H9 (cell line): ENCODE measurements at regions not wholly inside any gene's neighbourhood (a gene's known extent, or its start where the extent isn't known, plus 50 kb on each side); places are given as distances from the start of the nearest gene placed in this dataset.

Experiments used
- DNase-seq: peaks from one replicate; pipeline ENCODE4 v3.0.0-alpha.2; 2017
- H2AFZ ChIP-seq: one replicate; pipeline ENCODE4 v1.6.1; 2013; ENCODE audit warnings: mild to moderate bottlenecking, low read length, control low read depth, moderate library complexity
- H2AK5ac ChIP-seq: 2 replicates; pipeline ENCODE4 v1.6.1; 2013; ENCODE audit warnings: low read length, control low read depth, mixed read lengths; ENCODE audit not compliant: insufficient read length
- H2BK120ac ChIP-seq: one replicate; pipeline ENCODE4 v1.6.1; 2013; ENCODE audit warnings: low read depth, mild to moderate bottlenecking, low read length, control low read depth, inconsistent platforms; ENCODE audit not compliant: poor library complexity, severe bottlenecking
- H2BK12ac ChIP-seq: 2 replicates; pipeline ENCODE4 v1.6.1; 2013; ENCODE audit warnings: low read length, control low read depth, mixed read lengths, low read depth; ENCODE audit not compliant: insufficient read length
- H2BK15ac ChIP-seq: 2 replicates; pipeline ENCODE4 v1.6.1; 2013; ENCODE audit warnings: low read depth, low read length, control low read depth
- H2BK20ac ChIP-seq: one replicate; pipeline ENCODE4 v1.6.1; 2013; ENCODE audit warnings: low read depth, mild to moderate bottlenecking, low read length, control low read depth, inconsistent platforms; ENCODE audit not compliant: poor library complexity, severe bottlenecking
- H2BK5ac ChIP-seq: 2 replicates; pipeline ENCODE4 v1.6.1; 2013; ENCODE audit warnings: low read length, control low read depth, mixed read lengths; ENCODE audit not compliant: insufficient read length
- H3K14ac ChIP-seq: 2 replicates; pipeline ENCODE4 v1.6.1; 2013; ENCODE audit warnings: low read length, control low read depth; ENCODE audit not compliant: insufficient read depth
- H3K18ac ChIP-seq: 2 replicates; pipeline ENCODE4 v1.6.1; 2013; ENCODE audit warnings: low read depth, mild to moderate bottlenecking, mixed read lengths, low read length, control low read depth; ENCODE audit not compliant: insufficient read length
- H3K23ac ChIP-seq: 2 replicates; pipeline ENCODE4 v1.6.1; 2013; ENCODE audit warnings: low read length, control low read depth, mixed read lengths, low read depth; ENCODE audit not compliant: insufficient read length
- H3K23me2 ChIP-seq: 2 replicates; pipeline ENCODE4 v1.6.1; 2013; ENCODE audit warnings: low read depth, mild to moderate bottlenecking, mixed read lengths, low read length, control low read depth; ENCODE audit not compliant: insufficient read length, poor library complexity, severe bottlenecking
- H3K27ac ChIP-seq: 2 replicates; pipeline ENCODE4 v1.5.1; 2013; ENCODE audit warnings: low read length, control low read depth, mixed read lengths, low read depth; ENCODE audit not compliant: insufficient read length
- H3K27me3 ChIP-seq: 2 replicates; pipeline ENCODE4 v1.6.1; 2013; ENCODE audit warnings: low read length, control low read depth, inconsistent platforms; ENCODE audit not compliant: insufficient read depth
- H3K4ac ChIP-seq: 2 replicates; pipeline ENCODE4 v1.6.1; 2013; ENCODE audit warnings: low read depth, mild to moderate bottlenecking, control low read depth, inconsistent platforms, low read length, moderate library complexity
- H3K4me1 ChIP-seq: 2 replicates; pipeline ENCODE4 v1.6.1; 2013; ENCODE audit warnings: low read length, control low read depth, inconsistent platforms; ENCODE audit not compliant: insufficient read depth
- H3K4me2 ChIP-seq: 2 replicates; pipeline ENCODE4 v1.6.1; 2013; ENCODE audit warnings: low read length, control low read depth, mixed read lengths; ENCODE audit not compliant: insufficient read length, insufficient read depth
- H3K56ac ChIP-seq: 2 replicates; pipeline ENCODE4 v1.6.1; 2013; ENCODE audit warnings: low read depth, mild to moderate bottlenecking, mixed read lengths, low read length, control low read depth; ENCODE audit not compliant: insufficient read length
- H3K79me1 ChIP-seq: 2 replicates; pipeline ENCODE4 v1.6.1; 2013; ENCODE audit warnings: low read depth, mild to moderate bottlenecking, moderate library complexity, low read length, control low read depth, inconsistent platforms; ENCODE audit not compliant: insufficient read depth, poor library complexity, severe bottlenecking
- H3K79me2 ChIP-seq: 2 replicates; pipeline ENCODE4 v1.6.1; 2013; ENCODE audit warnings: low read length, control low read depth, inconsistent platforms; ENCODE audit not compliant: insufficient read depth
- H3K9ac ChIP-seq: 2 replicates; pipeline ENCODE4 v1.6.1; 2013; ENCODE audit warnings: low read length, control low read depth, mixed read lengths; ENCODE audit not compliant: insufficient read length; ENCODE audit errors: extremely low read depth
- H3K9me3 ChIP-seq: one replicate; pipeline ENCODE4 v1.6.1; 2013; ENCODE audit warnings: low read depth, low read length, inconsistent platforms; ENCODE audit not compliant: control insufficient read depth
- H3T11ph ChIP-seq: one replicate; pipeline ENCODE4 v1.6.1; 2013; ENCODE audit warnings: mild to moderate bottlenecking, low read length, control low read depth, inconsistent platforms
- H4K20me1 ChIP-seq: one replicate; pipeline ENCODE4 v1.6.1; 2013; ENCODE audit not compliant: control insufficient read depth, insufficient read length, insufficient read depth
- H4K5ac ChIP-seq: 2 replicates; pipeline ENCODE4 v1.6.1; 2013; ENCODE audit warnings: low read depth, mild to moderate bottlenecking, mixed read lengths, low read length, control low read depth; ENCODE audit not compliant: insufficient read length
- H4K8ac ChIP-seq: replicated peaks from 2 replicates; pipeline ENCODE4 v1.6.1; 2013; ENCODE audit warnings: low read length, control low read depth, mixed read lengths, low read depth; ENCODE audit not compliant: insufficient read length
- H4K91ac ChIP-seq: 2 replicates; pipeline ENCODE4 v1.6.1; 2013; ENCODE audit warnings: low read depth, mild to moderate bottlenecking, moderate library complexity, mixed read lengths, low read length, control low read depth; ENCODE audit not compliant: insufficient read length
- H3K27ac Mint-ChIP-seq, 3 experiments: 2 replicates in 2 of 3; 3 replicates in 1 of 3; pipeline ENCODE4 v1.8.0; 2020 to 2021; ENCODE audit warnings: mixed read lengths in 3 of 3, mild to moderate bottlenecking in 1 of 3, moderate library complexity in 1 of 3
- H3K27me3 Mint-ChIP-seq: 2 replicates; pipeline ENCODE4 v1.8.0; 2021; ENCODE audit warnings: low read depth, mild to moderate bottlenecking, moderate library complexity, mixed read lengths
- H3K36me3 Mint-ChIP-seq, 3 experiments: 2 replicates in 2 of 3; 3 replicates in 1 of 3; pipeline ENCODE4 v1.8.0; 2020 to 2021; ENCODE audit warnings: low read depth in 3 of 3, mixed read lengths in 3 of 3; ENCODE audit not compliant: insufficient read depth in 1 of 3
- H3K4me1 Mint-ChIP-seq, 2 experiments: 2 replicates each; pipeline ENCODE4 v1.8.0; 2020; ENCODE audit warnings: mixed read lengths in 2 of 2
- H3K4me3 Mint-ChIP-seq, 2 experiments: 2 replicates in 1 of 2; 3 replicates in 1 of 2; pipeline ENCODE4 v1.8.0; 2020 to 2021; ENCODE audit warnings: mild to moderate bottlenecking in 2 of 2, mixed read lengths in 2 of 2, moderate library complexity in 1 of 2
- H3K9me3 Mint-ChIP-seq, 2 experiments: 2 replicates in 1 of 2; 3 replicates in 1 of 2; pipeline ENCODE4 v1.8.0; 2020; ENCODE audit warnings: mild to moderate bottlenecking in 2 of 2, mixed read lengths in 2 of 2, moderate library complexity in 1 of 2
- TF ChIP-seq, protein P1 (sequence below): fragments of 200-600 bp; sonication (generic); conservative IDR thresholded peaks from 3 replicates; pipeline ENCODE4 v1.8.0; 2021; ENCODE audit warnings: antibody characterized with exemption, mild to moderate bottlenecking

DNA sequence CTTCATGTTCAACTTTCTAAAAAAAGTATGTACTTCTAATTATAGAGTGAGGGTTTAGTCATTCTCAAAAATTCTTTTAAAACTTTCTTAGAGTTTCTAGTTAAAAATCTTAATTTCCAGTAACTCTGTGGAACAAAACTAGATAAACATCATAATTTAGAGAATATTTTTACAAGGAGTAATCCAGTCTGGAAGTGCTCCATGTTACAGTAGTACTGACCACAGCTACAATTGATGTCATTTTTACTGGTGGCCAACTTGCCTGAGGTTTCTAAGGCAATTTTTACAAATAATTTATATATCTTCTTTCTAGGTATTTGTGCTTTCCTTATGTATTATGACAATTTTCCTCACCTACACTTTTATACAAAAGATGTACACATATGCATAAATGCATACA, 490.4 kb downstream of the CENPC start:
- H3K4me1 ChIP-seq = no peaks in the 10 kb centered on the region
- peaks cover 8% of the 10 kb centered on the region; the same call in 1 of the 2 replicates for H3K27me3 Mint-ChIP-seq
- no peak overlapping the region for H3K4me2 ChIP-seq
- no peaks in the 10 kb centered on the region; a peak in 1 of 5 replicates for H3K9me3 Mint-ChIP-seq
- DNase-seq = no peak
- H3K4me1 Mint-ChIP-seq = peaks cover 16 to 18% of the 10 kb centered on the region in 2 experiments
- H3K4me3 Mint-ChIP-seq = no peak overlapping the region
- H2BK120ac ChIP-seq = no peak overlapping the region
- no peak overlapping the region for H3K23ac ChIP-seq
- no peaks in the 10 kb centered on the region for H3K79me1 ChIP-seq
- no peaks in the 10 kb centered on the region for H3K27me3 ChIP-seq
- H4K91ac ChIP-seq = no peak overlapping the region
- no peaks in the 10 kb centered on the region for H3K23me2 ChIP-seq
- no peak overlapping the region for H2AK5ac ChIP-seq
- H2BK15ac ChIP-seq = no peak overlapping the region
- H3K56ac ChIP-seq = no peak overlapping the region
- no peak overlapping the region for H3K14ac ChIP-seq
- no peak overlapping the region for H2BK12ac ChIP-seq
- H3K27ac Mint-ChIP-seq = no peak overlapping the region
- TF ChIP-seq, protein P1, sequence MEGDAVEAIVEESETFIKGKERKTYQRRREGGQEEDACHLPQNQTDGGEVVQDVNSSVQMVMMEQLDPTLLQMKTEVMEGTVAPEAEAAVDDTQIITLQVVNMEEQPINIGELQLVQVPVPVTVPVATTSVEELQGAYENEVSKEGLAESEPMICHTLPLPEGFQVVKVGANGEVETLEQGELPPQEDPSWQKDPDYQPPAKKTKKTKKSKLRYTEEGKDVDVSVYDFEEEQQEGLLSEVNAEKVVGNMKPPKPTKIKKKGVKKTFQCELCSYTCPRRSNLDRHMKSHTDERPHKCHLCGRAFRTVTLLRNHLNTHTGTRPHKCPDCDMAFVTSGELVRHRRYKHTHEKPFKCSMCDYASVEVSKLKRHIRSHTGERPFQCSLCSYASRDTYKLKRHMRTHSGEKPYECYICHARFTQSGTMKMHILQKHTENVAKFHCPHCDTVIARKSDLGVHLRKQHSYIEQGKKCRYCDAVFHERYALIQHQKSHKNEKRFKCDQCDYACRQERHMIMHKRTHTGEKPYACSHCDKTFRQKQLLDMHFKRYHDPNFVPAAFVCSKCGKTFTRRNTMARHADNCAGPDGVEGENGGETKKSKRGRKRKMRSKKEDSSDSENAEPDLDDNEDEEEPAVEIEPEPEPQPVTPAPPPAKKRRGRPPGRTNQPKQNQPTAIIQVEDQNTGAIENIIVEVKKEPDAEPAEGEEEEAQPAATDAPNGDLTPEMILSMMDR = no peak
- no peak overlapping the region for H3K27ac ChIP-seq
- H3K4ac ChIP-seq = no peak overlapping the region
- no peaks in the 10 kb centered on the region for H3K9me3 ChIP-seq
- no peak overlapping the region for H2BK5ac ChIP-seq
- H4K5ac ChIP-seq = no peak overlapping the region
- H3K9ac ChIP-seq = no peak overlapping the region
- no peaks in the 10 kb centered on the region for H3K36me3 Mint-ChIP-seq
- H4K20me1 ChIP-seq = no peaks in the 10 kb centered on the region
- no peak overlapping the region for H4K8ac ChIP-seq
- H3K18ac ChIP-seq = no peak overlapping the region
- H2AFZ ChIP-seq = no peak overlapping the region
- H2BK20ac ChIP-seq = no peak overlapping the region
- no peak overlapping the region for H3T11ph ChIP-seq
- no peaks in the 10 kb centered on the region for H3K79me2 ChIP-seq
